ENCODE measurements at regions not wholly inside any gene's neighbourhood (a gene's known extent, or its start where the extent isn't known, plus 50 kb on each side); places are given as distances from the start of the nearest gene placed in this dataset.
A peak's percentile ranks its signal among the peaks of the same experiment; 100 is the strongest.

- TF ChIP-seq ZBTB21 (tag by site-specific recombination; IDR thresholded peaks at IDR 0.05) (peak; percentile 75), ZNF37A (tag by site-specific recombination; IDR thresholded peaks at IDR 0.05) (no peak), CTCF (tag by site-specific recombination; IDR thresholded peaks at IDR 0.05) (no peak), REST (tag by site-specific recombination; IDR thresholded peaks at IDR 0.05) (no peak)
Observed at GRCh38 chr13:34044660-34045080, 226.7 kb downstream of the RFC3 start.
